ENCODE measurements at regions not wholly inside any gene's neighbourhood (a gene's known extent, or its start where the extent isn't known, plus 50 kb on each side); places are given as distances from the start of the nearest gene placed in this dataset.

- DNase-seq (ENCODE audit: low spot score): peak; percentile 53
Observed at GRCh38 chr7:3094701-3095445, 51.2 kb upstream of the CARD11 start.

GRCh38 chr7:3097734-3098133 is 54.1 kb upstream of the CARD11 start:
- no peak for DNase-seq (ENCODE audit: low spot score)

- no peak for DNase-seq (ENCODE audit: low spot score)
Observed at GRCh38 chr7:3102159-3102558, 58.5 kb upstream of the CARD11 start.

- no peak for DNase-seq (ENCODE audit: low spot score)
Observed at GRCh38 chr7:3103614-3104398, 60.1 kb upstream of the CARD11 start.

- no peak for DNase-seq (ENCODE audit: low spot score)
Observed at GRCh38 chr7:3105856-3106255, 62.2 kb upstream of the CARD11 start.

- DNase-seq (ENCODE audit: low spot score): peak; percentile 61
Observed at GRCh38 chr7:3106361-3106826, 62.7 kb upstream of the CARD11 start.

- no peak for DNase-seq (ENCODE audit: low spot score)
Observed at GRCh38 chr7:3107228-3107763, 63.6 kb upstream of the CARD11 start.

GRCh38 chr7:3107889-3108570 is 64.4 kb upstream of the CARD11 start:
- DNase-seq (ENCODE audit: low spot score): no peak

GRCh38 chr7:3109311-3109915 is 65.7 kb upstream of the CARD11 start:
- no peak for DNase-seq (ENCODE audit: low spot score)

GRCh38 chr7:3112479-3113134 is 68.9 kb upstream of the CARD11 start:
- peak; percentile 15 for DNase-seq (ENCODE audit: low spot score)

- no peak for DNase-seq (ENCODE audit: low spot score)
Observed at GRCh38 chr7:3114917-3115316, 71.2 kb upstream of the CARD11 start.

GRCh38 chr7:3117081-3117480 is 73.4 kb upstream of the CARD11 start:
- no peak for DNase-seq (ENCODE audit: low spot score)

GRCh38 chr7:3117488-3118231 is 74.0 kb upstream of the CARD11 start:
- DNase-seq (ENCODE audit: low spot score): no peak

- peak; percentile 14 for DNase-seq (ENCODE audit: low spot score)
Observed at GRCh38 chr7:3119352-3119927, 75.8 kb upstream of the CARD11 start.

- no peak for DNase-seq (ENCODE audit: low spot score)
Observed at GRCh38 chr7:3119963-3120362, 76.3 kb upstream of the CARD11 start.

GRCh38 chr7:3120513-3120912 is 76.8 kb upstream of the CARD11 start:
- peak; percentile 51 for DNase-seq (ENCODE audit: low spot score)

- DNase-seq (ENCODE audit: low spot score): no peak
Observed at GRCh38 chr7:3128857-3129490, 85.3 kb upstream of the CARD11 start.

GRCh38 chr7:3133811-3134385 is 90.2 kb upstream of the CARD11 start:
- DNase-seq (ENCODE audit: low spot score): no peak

GRCh38 chr7:3134745-3135144 is 91.1 kb upstream of the CARD11 start:
- no peak for DNase-seq (ENCODE audit: low spot score)

GRCh38 chr7:3135626-3136025 is 92.0 kb upstream of the CARD11 start:
- no peak for DNase-seq (ENCODE audit: low spot score)
